ENCODE measurements at regions not wholly inside any gene's neighbourhood (a gene's known extent, or its start where the extent isn't known, plus 50 kb on each side); places are given as distances from the start of the nearest gene placed in this dataset.

DNA sequence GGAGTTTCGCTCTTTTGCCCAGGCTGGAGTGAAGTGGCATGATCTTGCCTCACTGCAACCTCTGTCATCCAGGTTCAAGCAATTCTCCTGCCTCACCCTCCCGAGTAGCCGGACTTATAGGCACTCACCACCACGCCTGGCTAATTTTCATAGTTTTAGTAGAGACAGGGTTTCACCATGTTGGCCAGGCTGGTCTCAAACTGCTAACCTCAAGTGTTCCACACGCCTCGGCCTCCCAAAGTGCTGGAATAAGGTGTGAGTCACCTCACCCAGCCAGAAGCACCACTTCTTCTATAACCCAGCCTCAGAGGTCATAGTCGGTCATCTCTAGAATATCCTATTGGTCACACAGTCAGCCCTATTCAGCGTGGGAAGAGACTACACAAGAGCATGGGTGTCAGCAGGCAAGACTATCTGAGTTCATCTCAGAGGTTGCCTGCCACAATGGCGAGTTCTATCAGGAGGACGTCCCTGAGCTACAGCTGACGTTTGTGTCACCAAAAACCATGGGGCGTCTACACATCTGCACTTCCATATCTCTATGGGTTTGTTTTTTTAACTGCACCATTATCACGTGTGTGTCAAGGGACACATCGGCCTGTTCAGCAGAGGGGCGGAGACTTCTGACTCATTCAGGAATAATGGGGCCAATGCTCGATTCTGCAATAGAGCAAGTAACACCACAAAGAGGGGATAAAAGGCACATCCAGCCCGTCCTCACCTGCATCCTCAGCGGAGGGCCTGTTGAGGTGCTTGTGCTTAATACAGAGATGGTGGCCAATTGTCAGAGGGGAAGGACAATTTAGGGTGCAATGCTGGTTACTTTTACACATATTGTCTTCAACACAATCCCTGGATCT lies 256.3 kb upstream of the IRF2BP2 start (continued):
- TF ChIP-seq GATAD2B (IDR thresholded peaks at IDR 0.05; ENCODE audit: borderline replicate concordance) (peak; percentile 8; the same call in 1 of the 2 replicates), ZNF41 (CRISPR knock-in tag; conservative IDR thresholded peaks at IDR 0.05) (peak; percentile 55; the same call in 1 of the 2 replicates), FOXK1 (CRISPR knock-in tag; IDR thresholded peaks at IDR 0.05; ENCODE audit: borderline replicate concordance) (peak; percentile 85; the same call in 1 of the 2 replicates), ARHGAP35 (IDR thresholded peaks at IDR 0.05; ENCODE audit: partially characterized antibody) (peak; percentile 31), HNRNPH1 (optimal IDR thresholded peaks at IDR 0.05; ENCODE audit: low read depth, low read length) (no peak), ETV1 (tag; conservative IDR thresholded peaks at IDR 0.05; ENCODE audit: low read depth) (peak; percentile 15), POLR2G (IDR thresholded peaks at IDR 0.05; ENCODE audit: low read depth, low read length) (no peak), TCF3 (CRISPR knock-in tag; IDR thresholded peaks at IDR 0.05) (peak; percentile 87), ARNT (IDR thresholded peaks at IDR 0.05) (peak in 1 of 2 experiments; percentile 89; a peak in 3 of 4 replicates), ZNF324 (CRISPR knock-in tag; IDR thresholded peaks at IDR 0.05) (no peak), ZSCAN29 (IDR thresholded peaks at IDR 0.05) (peak; percentile 53; the same call in 1 of the 2 replicates), MBD2 (IDR thresholded peaks at IDR 0.05; ENCODE audit: borderline replicate concordance, low read depth) (peak; percentile 85), MED1 (CRISPR knock-in tag; IDR thresholded peaks at IDR 0.05; ENCODE audit: borderline replicate concordance) (no peak), PHB2 (IDR thresholded peaks at IDR 0.05; ENCODE audit: low read depth) (no peak), JUND (IDR thresholded peaks at IDR 0.05; ENCODE audit: borderline replicate concordance, low read depth, low read length) (peak; percentile 85; the same call in 1 of the 2 replicates), JUND (tag; IDR thresholded peaks at IDR 0.05; ENCODE audit: borderline replicate concordance, low read depth, low read length) (peak; percentile 94; the same call in 2 of the 3 replicates), ZNF384 (IDR thresholded peaks at IDR 0.05; ENCODE audit: low read depth, low read length) (peak; percentile 94), SREBF2 (CRISPR knock-in tag; IDR thresholded peaks at IDR 0.05) (no peak), RFX7 (CRISPR knock-in tag; IDR thresholded peaks at IDR 0.05) (no peak; the same call in 1 of the 2 replicates), BRD4 (IDR thresholded peaks at IDR 0.05) (no peak), ZNF175 (CRISPR knock-in tag; IDR thresholded peaks at IDR 0.05; ENCODE audit: low read depth) (peak; percentile 89; the same call in 1 of the 2 replicates)
- TF ChIP-seq, protein P1, sequence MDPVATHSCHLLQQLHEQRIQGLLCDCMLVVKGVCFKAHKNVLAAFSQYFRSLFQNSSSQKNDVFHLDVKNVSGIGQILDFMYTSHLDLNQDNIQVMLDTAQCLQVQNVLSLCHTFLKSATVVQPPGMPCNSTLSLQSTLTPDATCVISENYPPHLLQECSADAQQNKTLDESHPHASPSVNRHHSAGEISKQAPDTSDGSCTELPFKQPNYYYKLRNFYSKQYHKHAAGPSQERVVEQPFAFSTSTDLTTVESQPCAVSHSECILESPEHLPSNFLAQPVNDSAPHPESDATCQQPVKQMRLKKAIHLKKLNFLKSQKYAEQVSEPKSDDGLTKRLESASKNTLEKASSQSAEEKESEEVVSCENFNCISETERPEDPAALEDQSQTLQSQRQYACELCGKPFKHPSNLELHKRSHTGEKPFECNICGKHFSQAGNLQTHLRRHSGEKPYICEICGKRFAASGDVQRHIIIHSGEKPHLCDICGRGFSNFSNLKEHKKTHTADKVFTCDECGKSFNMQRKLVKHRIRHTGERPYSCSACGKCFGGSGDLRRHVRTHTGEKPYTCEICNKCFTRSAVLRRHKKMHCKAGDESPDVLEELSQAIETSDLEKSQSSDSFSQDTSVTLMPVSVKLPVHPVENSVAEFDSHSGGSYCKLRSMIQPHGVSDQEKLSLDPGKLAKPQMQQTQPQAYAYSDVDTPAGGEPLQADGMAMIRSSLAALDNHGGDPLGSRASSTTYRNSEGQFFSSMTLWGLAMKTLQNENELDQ (CRISPR knock-in tag; IDR thresholded peaks at IDR 0.05; ENCODE audit: borderline replicate concordance): no peak
- TF ChIP-seq, protein P2, sequence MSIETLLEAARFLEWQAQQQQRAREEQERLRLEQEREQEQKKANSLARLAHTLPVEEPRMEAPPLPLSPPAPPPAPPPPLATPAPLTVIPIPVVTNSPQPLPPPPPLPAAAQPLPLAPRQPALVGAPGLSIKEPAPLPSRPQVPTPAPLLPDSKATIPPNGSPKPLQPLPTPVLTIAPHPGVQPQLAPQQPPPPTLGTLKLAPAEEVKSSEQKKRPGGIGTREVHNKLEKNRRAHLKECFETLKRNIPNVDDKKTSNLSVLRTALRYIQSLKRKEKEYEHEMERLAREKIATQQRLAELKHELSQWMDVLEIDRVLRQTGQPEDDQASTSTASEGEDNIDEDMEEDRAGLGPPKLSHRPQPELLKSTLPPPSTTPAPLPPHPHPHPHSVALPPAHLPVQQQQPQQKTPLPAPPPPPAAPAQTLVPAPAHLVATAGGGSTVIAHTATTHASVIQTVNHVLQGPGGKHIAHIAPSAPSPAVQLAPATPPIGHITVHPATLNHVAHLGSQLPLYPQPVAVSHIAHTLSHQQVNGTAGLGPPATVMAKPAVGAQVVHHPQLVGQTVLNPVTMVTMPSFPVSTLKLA (conservative IDR thresholded peaks at IDR 0.05): peak; percentile 95 to 98
- TF ChIP-seq, protein P3, sequence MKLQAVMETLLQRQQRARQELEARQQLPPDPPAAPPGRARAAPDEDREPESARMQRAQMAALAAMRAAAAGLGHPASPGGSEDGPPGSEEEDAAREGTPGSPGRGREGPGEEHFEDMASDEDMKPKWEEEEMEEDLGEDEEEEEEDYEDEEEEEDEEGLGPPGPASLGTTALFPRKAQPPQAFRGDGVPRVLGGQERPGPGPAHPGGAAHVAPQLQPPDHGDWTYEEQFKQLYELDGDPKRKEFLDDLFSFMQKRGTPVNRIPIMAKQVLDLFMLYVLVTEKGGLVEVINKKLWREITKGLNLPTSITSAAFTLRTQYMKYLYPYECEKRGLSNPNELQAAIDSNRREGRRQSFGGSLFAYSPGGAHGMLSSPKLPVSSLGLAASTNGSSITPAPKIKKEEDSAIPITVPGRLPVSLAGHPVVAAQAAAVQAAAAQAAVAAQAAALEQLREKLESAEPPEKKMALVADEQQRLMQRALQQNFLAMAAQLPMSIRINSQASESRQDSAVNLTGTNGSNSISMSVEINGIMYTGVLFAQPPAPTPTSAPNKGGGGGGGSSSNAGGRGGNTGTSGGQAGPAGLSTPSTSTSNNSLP (IDR thresholded peaks at IDR 0.05; ENCODE audit: borderline replicate concordance, low read depth, low read length): 0 out of 2 replicates have a peak, but pooled peaks have one; percentile 35

All from K562 (cell line).